ENCODE measurements at regions not wholly inside any gene's neighbourhood (a gene's known extent, or its start where the extent isn't known, plus 50 kb on each side); places are given as distances from the start of the nearest gene placed in this dataset.
"Not testable (repeated sequence)": the region's sequence is repeated elsewhere in the genome, so short reads cannot be mapped to it uniquely, and the experiment has no call there.

- DNase-seq (ENCODE audit: low spot score): no peak
Observed at GRCh38 chr9:134561427-134562145, 80.0 kb upstream of the COL5A1 start.

- no peak for DNase-seq (ENCODE audit: low spot score)
Observed at GRCh38 chr9:134562146-134562849, 79.3 kb upstream of the COL5A1 start.

- DNase-seq (ENCODE audit: low spot score): no peak
Observed at GRCh38 chr9:134563397-134563796, 78.2 kb upstream of the COL5A1 start.

- DNase-seq (ENCODE audit: low spot score): no peak
Observed at GRCh38 chr9:134564431-134565170, 77.0 kb upstream of the COL5A1 start.

- no peak for DNase-seq (ENCODE audit: low spot score)
Observed at GRCh38 chr9:134565316-134565915, 76.2 kb upstream of the COL5A1 start.

- no peak for DNase-seq (ENCODE audit: low spot score)
Observed at GRCh38 chr9:134566196-134566847, 75.3 kb upstream of the COL5A1 start.

GRCh38 chr9:134566936-134567335, 74.7 kb upstream of the COL5A1 start:
- DNase-seq (ENCODE audit: low spot score): no peak

GRCh38 chr9:134568116-134568515, 73.5 kb upstream of the COL5A1 start:
- DNase-seq (ENCODE audit: low spot score): no peak

- no peak for DNase-seq (ENCODE audit: low spot score)
Observed at GRCh38 chr9:134568811-134569210, 72.8 kb upstream of the COL5A1 start.

- DNase-seq (ENCODE audit: low spot score): no peak
Observed at GRCh38 chr9:134569626-134570025, 72.0 kb upstream of the COL5A1 start.

- peak; percentile 3 for DNase-seq (ENCODE audit: low spot score)
Observed at GRCh38 chr9:134570151-134570621, 71.4 kb upstream of the COL5A1 start.

- DNase-seq (ENCODE audit: low spot score): peak; percentile 5
Observed at GRCh38 chr9:134570711-134571325, 70.8 kb upstream of the COL5A1 start.

GRCh38 chr9:134571326-134571931, 70.2 kb upstream of the COL5A1 start:
- peak; percentile 3 for DNase-seq (ENCODE audit: low spot score)

- peak; percentile 12 for DNase-seq (ENCODE audit: low spot score)
Observed at GRCh38 chr9:134571946-134572917, 69.4 kb upstream of the COL5A1 start.

GRCh38 chr9:134574686-134575085, 66.9 kb upstream of the COL5A1 start:
- not testable (repeated sequence) for DNase-seq (ENCODE audit: low spot score)

GRCh38 chr9:134575103-134575900, 66.3 kb upstream of the COL5A1 start:
- no peak for DNase-seq (ENCODE audit: low spot score)

GRCh38 chr9:134575901-134576176, 65.8 kb upstream of the COL5A1 start:
- no peak for DNase-seq (ENCODE audit: low spot score)

- no peak for DNase-seq (ENCODE audit: low spot score)
Observed at GRCh38 chr9:134585021-134585561, 56.5 kb upstream of the COL5A1 start.

All from iPS-NIHi11 (cell line).